SK-N-SH treated with all-trans-retinoic acid at 6 μM for 48 hours (cell line): ENCODE measurements at regions not wholly inside any gene's neighbourhood (a gene's known extent, or its start where the extent isn't known, plus 50 kb on each side); places are given as distances from the start of the nearest gene placed in this dataset.

Experiments used
- ATAC-seq: fragments of 200-7000 bp; cut with Tn5 transposase; 3 replicates; pipeline ENCODE4 v1.9.1; 2020; ENCODE audit warnings: mild to moderate bottlenecking, moderate library complexity
- ARNTL ChIP-seq: fragments of 450-650 bp; formaldehyde crosslinking; IDR thresholded peaks from 2 replicates; pipeline ENCODE4 v1.5.0; 2020; ENCODE audit warnings: low read depth, mild to moderate bottlenecking, moderate library complexity, borderline replicate concordance
- BACH2 ChIP-seq: fragments of 250-450 bp; sonication (Bioruptor Pico); IDR thresholded peaks from 2 replicates; pipeline ENCODE4 v1.9.0; 2021; ENCODE audit warnings: mild to moderate bottlenecking, borderline replicate concordance
- CREB5 ChIP-seq: fragments of 250-450 bp; sonication (Bioruptor Pico); IDR thresholded peaks from 2 replicates; pipeline ENCODE4 v1.5.1; 2020; ENCODE audit warnings: low read depth, mild to moderate bottlenecking, moderate library complexity
- CSDC2 ChIP-seq: fragments of 250-450 bp; sonication (Bioruptor Pico); IDR thresholded peaks from 2 replicates; pipeline ENCODE4 v1.5.0; 2020; ENCODE audit warnings: mild to moderate bottlenecking, moderate library complexity
- ESRRG ChIP-seq: fragments of 250-450 bp; sonication (Bioruptor Pico); IDR thresholded peaks from 2 replicates; pipeline ENCODE4 v1.6.1; 2021; ENCODE audit warnings: mild to moderate bottlenecking
- GLIS3 ChIP-seq: fragments of 250-450 bp; sonication (Bioruptor Pico); IDR thresholded peaks from 2 replicates; pipeline ENCODE4 v1.5.0; 2020; ENCODE audit warnings: mild to moderate bottlenecking, moderate library complexity
- OSR1 ChIP-seq: fragments of 250-450 bp; sonication (Bioruptor Pico); IDR thresholded peaks from 2 replicates; pipeline ENCODE4 v1.8.0; 2022; ENCODE audit warnings: moderate library complexity, mild to moderate bottlenecking, inconsistent platforms
- PATZ1 ChIP-seq: fragments of 250-450 bp; sonication (Bioruptor Pico); IDR thresholded peaks from 2 replicates; pipeline ENCODE4 v1.8.0; 2020; ENCODE audit warnings: mild to moderate bottlenecking, moderate library complexity, borderline replicate concordance
- POU6F1 ChIP-seq: fragments of 250-450 bp; sonication (Bioruptor Pico); IDR thresholded peaks from 2 replicates; pipeline ENCODE4 v1.8.0; 2021; ENCODE audit warnings: low read depth, mild to moderate bottlenecking, moderate library complexity, borderline replicate concordance
- PPARA ChIP-seq: fragments of 250-450 bp; sonication (Bioruptor Pico); IDR thresholded peaks from 2 replicates; pipeline ENCODE4 v1.5.0; 2020; ENCODE audit warnings: mild to moderate bottlenecking, borderline replicate concordance
- RARB ChIP-seq: fragments of 250-450 bp; sonication (Bioruptor Pico); IDR thresholded peaks from 2 replicates; pipeline ENCODE4 v1.8.0; 2021; ENCODE audit warnings: mild to moderate bottlenecking, moderate library complexity
- SNAI2 ChIP-seq: fragments of 250-450 bp; sonication (Bioruptor Pico); IDR thresholded peaks from 2 replicates; pipeline ENCODE4 v1.5.0; 2020; ENCODE audit warnings: mild to moderate bottlenecking, moderate library complexity
- TCF4 ChIP-seq: fragments of 250-450 bp; sonication (Bioruptor Pico); IDR thresholded peaks from 2 replicates; pipeline ENCODE4 v1.8.0; 2021; ENCODE audit warnings: mild to moderate bottlenecking, moderate library complexity, borderline replicate concordance
- TOX ChIP-seq: fragments of 250-450 bp; sonication (Bioruptor Pico); IDR thresholded peaks from 2 replicates; pipeline ENCODE4 v1.8.0; 2021; ENCODE audit warnings: mild to moderate bottlenecking, moderate library complexity, borderline replicate concordance
- TSHZ2 ChIP-seq: fragments of 250-450 bp; sonication (Bioruptor Pico); IDR thresholded peaks from 2 replicates; pipeline ENCODE4 v1.5.0; 2020; ENCODE audit warnings: mild to moderate bottlenecking, moderate library complexity
- ZC3H10 ChIP-seq: fragments of 250-450 bp; sonication (Bioruptor Pico); IDR thresholded peaks from 2 replicates; pipeline ENCODE4 v1.5.1; 2021; ENCODE audit warnings: mild to moderate bottlenecking, moderate library complexity
- ZFP3 ChIP-seq: fragments of 250-450 bp; sonication (Bioruptor Pico); IDR thresholded peaks from 2 replicates; pipeline ENCODE4 v1.5.0; 2020; ENCODE audit warnings: mild to moderate bottlenecking, moderate library complexity
- ZFP30 ChIP-seq: fragments of 450-650 bp; formaldehyde crosslinking; IDR thresholded peaks from 2 replicates; pipeline ENCODE4 v1.5.0; 2022; ENCODE audit warnings: mild to moderate bottlenecking, moderate library complexity
- ZNF565 ChIP-seq: fragments of 450-650 bp; formaldehyde crosslinking; conservative IDR thresholded peaks from 2 replicates; pipeline ENCODE4 v1.5.0; 2020; ENCODE audit warnings: low read depth, mild to moderate bottlenecking, moderate library complexity
- ZNF70 ChIP-seq: fragments of 450-650 bp; formaldehyde crosslinking; IDR thresholded peaks from 2 replicates; pipeline ENCODE4 v1.5.0; 2020; ENCODE audit warnings: mild to moderate bottlenecking, moderate library complexity
- ZNF8 ChIP-seq: fragments of 450-650 bp; formaldehyde crosslinking; IDR thresholded peaks from 2 replicates; pipeline ENCODE4 v1.5.0; 2020; ENCODE audit warnings: mild to moderate bottlenecking, moderate library complexity
- TF ChIP-seq, protein P1 (sequence below): fragments of 250-450 bp; sonication (Bioruptor Pico); IDR thresholded peaks from 2 replicates; pipeline ENCODE4 v1.5.1; 2021; ENCODE audit warnings: mild to moderate bottlenecking, moderate library complexity

- TF ChIP-seq TSHZ2 (no peak), ZFP30 (CRISPR knock-in tag) (no peak)
Observed at GRCh38 chr13:21777166-21777565, 106.3 kb downstream of the FGF9 start (continued).

GRCh38 chr13:21777813-21778212 lies 106.9 kb downstream of the FGF9 start:
- ATAC-seq = no peak
- TF ChIP-seq ZNF8 (CRISPR knock-in tag) = no peak
- no peak for TF ChIP-seq ZFP30 (CRISPR knock-in tag)
- no peak for TF ChIP-seq ZNF70 (CRISPR knock-in tag)
- no peak for TF ChIP-seq ZC3H10
- TF ChIP-seq PPARA (CRISPR knock-in tag) = no peak
- TF ChIP-seq, protein P1, sequence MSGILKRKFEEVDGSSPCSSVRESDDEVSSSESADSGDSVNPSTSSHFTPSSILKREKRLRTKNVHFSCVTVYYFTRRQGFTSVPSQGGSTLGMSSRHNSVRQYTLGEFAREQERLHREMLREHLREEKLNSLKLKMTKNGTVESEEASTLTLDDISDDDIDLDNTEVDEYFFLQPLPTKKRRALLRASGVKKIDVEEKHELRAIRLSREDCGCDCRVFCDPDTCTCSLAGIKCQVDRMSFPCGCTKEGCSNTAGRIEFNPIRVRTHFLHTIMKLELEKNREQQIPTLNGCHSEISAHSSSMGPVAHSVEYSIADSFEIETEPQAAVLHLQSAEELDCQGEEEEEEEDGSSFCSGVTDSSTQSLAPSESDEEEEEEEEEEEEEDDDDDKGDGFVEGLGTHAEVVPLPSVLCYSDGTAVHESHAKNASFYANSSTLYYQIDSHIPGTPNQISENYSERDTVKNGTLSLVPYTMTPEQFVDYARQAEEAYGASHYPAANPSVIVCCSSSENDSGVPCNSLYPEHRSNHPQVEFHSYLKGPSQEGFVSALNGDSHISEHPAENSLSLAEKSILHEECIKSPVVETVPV = no peak
- TF ChIP-seq ESRRG = no peak
- no peak for TF ChIP-seq RARB (CRISPR knock-in tag)
- no peak for TF ChIP-seq SNAI2
- TF ChIP-seq ZFP3 (CRISPR knock-in tag) = no peak
- no peak for TF ChIP-seq OSR1
- no peak for TF ChIP-seq GLIS3 (CRISPR knock-in tag)
- TF ChIP-seq ZNF565 (CRISPR knock-in tag) = no peak
- no peak for TF ChIP-seq TOX
- no peak for TF ChIP-seq CSDC2 (CRISPR knock-in tag)
- TF ChIP-seq TSHZ2 = no peak
- TF ChIP-seq PATZ1 (CRISPR knock-in tag) = no peak
- no peak for TF ChIP-seq POU6F1
- no peak for TF ChIP-seq ARNTL (CRISPR knock-in tag)

GRCh38 chr13:21782736-21783135 lies 111.9 kb downstream of the FGF9 start:
- TF ChIP-seq CREB5 (CRISPR knock-in tag) (no peak), ZNF70 (CRISPR knock-in tag) (no peak), TCF4 (CRISPR knock-in tag) (no peak), RARB (CRISPR knock-in tag) (no peak), ZNF565 (CRISPR knock-in tag) (no peak), ARNTL (CRISPR knock-in tag) (no peak), PATZ1 (CRISPR knock-in tag) (no peak), ZC3H10 (no peak), ZNF8 (CRISPR knock-in tag) (no peak), BACH2 (no peak)
- no peak for ATAC-seq
